ENCODE measurements at regions not wholly inside any gene's neighbourhood (a gene's known extent, or its start where the extent isn't known, plus 50 kb on each side); places are given as distances from the start of the nearest gene placed in this dataset.

- no peak overlapping the region for H3K4me3 ChIP-seq (ENCODE audit: low read depth, low read length)
- no peak for TF ChIP-seq CTCF (IDR thresholded peaks at IDR 0.05; ENCODE audit: borderline replicate concordance, insufficient read depth, low read depth, low read length)
These were observed 238.2 kb upstream of the NOX3 start for GRCh38 chr6:155693573-155694418.

GRCh38 chr6:155690820-155691219, 235.2 kb upstream of the NOX3 start:
- TF ChIP-seq CTCF (IDR thresholded peaks at IDR 0.05; ENCODE audit: borderline replicate concordance, insufficient read depth, low read depth, low read length): no peak

GRCh38 chr6:155687645-155688044, 232.0 kb upstream of the NOX3 start:
- no peak for TF ChIP-seq CTCF (IDR thresholded peaks at IDR 0.05; ENCODE audit: borderline replicate concordance, insufficient read depth, low read depth, low read length)
- H3K4me3 ChIP-seq (ENCODE audit: low read depth, low read length): no peak overlapping the region

More at GRCh38 chr6:155690820-155691219, 235.2 kb upstream of the NOX3 start:
- no peak overlapping the region for H3K4me3 ChIP-seq (ENCODE audit: low read depth, low read length)

GRCh38 chr6:155684416-155685196, 229.0 kb upstream of the NOX3 start:
- no peak for TF ChIP-seq CTCF (IDR thresholded peaks at IDR 0.05; ENCODE audit: borderline replicate concordance, insufficient read depth, low read depth, low read length)
- no peak overlapping the region for H3K4me3 ChIP-seq (ENCODE audit: low read depth, low read length)

- no peak for TF ChIP-seq CTCF (IDR thresholded peaks at IDR 0.05; ENCODE audit: borderline replicate concordance, insufficient read depth, low read depth, low read length)
- H3K4me3 ChIP-seq (ENCODE audit: low read depth, low read length): no peak overlapping the region
These were observed 222.7 kb upstream of the NOX3 start for GRCh38 chr6:155678361-155678760.

GRCh38 chr6:155676346-155676745, 220.7 kb upstream of the NOX3 start:
- H3K4me3 ChIP-seq (ENCODE audit: low read depth, low read length): no peak overlapping the region
- no peak for TF ChIP-seq CTCF (IDR thresholded peaks at IDR 0.05; ENCODE audit: borderline replicate concordance, insufficient read depth, low read depth, low read length)
